Adrenal gland (tissue), 5 donors: ENCODE measurements at regions not wholly inside any gene's neighbourhood (a gene's known extent, or its start where the extent isn't known, plus 50 kb on each side); places are given as distances from the start of the nearest gene placed in this dataset.

Source experiments
- POLR2A ChIP-seq, 2 donors: fragments of 450-650 bp; IDR thresholded peaks; one replicate each; pipeline ENCODE4 v1.6.1; 2017; ENCODE audit warnings: antibody characterized with exemption in 2 of 2, mild to moderate bottlenecking in 2 of 2, moderate library complexity in 1 of 2
- TF ChIP-seq, protein P1 (sequence below), 6 experiments: fragments of 450-650 bp in 4 of 6; fragments of 200-600 bp in 2 of 6; sonication (generic) in 1 of 6; IDR thresholded peaks; 1 replicate in 5 of 6; 2 replicates in 1 of 6; pipeline versions ENCODE4 v1.5.1 to v1.8.0; 2016 to 2021; ENCODE audit warnings: antibody characterized with exemption in 6 of 6, mild to moderate bottlenecking in 2 of 6, moderate library complexity in 1 of 6
- donor health status: DM: no; HTN: no; CAD: no.

DNA sequence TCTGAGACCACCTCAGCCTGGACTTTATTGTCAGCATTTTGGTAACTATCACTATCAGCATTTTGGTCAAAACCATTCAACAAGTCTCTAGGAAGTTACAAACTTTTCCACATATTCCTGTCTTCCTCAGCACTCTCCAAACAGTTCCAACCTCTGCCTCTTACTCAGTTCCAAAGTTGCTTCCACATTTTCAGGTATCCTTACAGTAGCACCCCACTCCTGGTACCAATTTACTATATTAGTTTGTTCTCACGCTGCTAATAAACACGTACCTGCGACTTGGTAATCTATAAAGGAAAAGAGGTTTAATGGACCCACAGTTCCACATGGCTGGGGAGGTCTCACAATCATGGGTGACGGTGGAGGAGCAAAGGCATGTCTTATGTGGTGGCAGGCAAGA lies 551.3 kb downstream of the DMRTA1 start:
- TF ChIP-seq POLR2A (IDR thresholded peaks at IDR 0.05): no peak
- TF ChIP-seq, protein P1, sequence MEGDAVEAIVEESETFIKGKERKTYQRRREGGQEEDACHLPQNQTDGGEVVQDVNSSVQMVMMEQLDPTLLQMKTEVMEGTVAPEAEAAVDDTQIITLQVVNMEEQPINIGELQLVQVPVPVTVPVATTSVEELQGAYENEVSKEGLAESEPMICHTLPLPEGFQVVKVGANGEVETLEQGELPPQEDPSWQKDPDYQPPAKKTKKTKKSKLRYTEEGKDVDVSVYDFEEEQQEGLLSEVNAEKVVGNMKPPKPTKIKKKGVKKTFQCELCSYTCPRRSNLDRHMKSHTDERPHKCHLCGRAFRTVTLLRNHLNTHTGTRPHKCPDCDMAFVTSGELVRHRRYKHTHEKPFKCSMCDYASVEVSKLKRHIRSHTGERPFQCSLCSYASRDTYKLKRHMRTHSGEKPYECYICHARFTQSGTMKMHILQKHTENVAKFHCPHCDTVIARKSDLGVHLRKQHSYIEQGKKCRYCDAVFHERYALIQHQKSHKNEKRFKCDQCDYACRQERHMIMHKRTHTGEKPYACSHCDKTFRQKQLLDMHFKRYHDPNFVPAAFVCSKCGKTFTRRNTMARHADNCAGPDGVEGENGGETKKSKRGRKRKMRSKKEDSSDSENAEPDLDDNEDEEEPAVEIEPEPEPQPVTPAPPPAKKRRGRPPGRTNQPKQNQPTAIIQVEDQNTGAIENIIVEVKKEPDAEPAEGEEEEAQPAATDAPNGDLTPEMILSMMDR (IDR thresholded peaks at IDR 0.05): no peak
